ENCODE measurements at regions not wholly inside any gene's neighbourhood (a gene's known extent, or its start where the extent isn't known, plus 50 kb on each side); places are given as distances from the start of the nearest gene placed in this dataset.
A peak's percentile ranks its signal among the peaks of the same experiment; 100 is the strongest.

- DNase-seq (ENCODE audit: low spot score in 2 of 2): no peak
- no peak for ATAC-seq
- H3K4me3 Mint-ChIP-seq: no peak overlapping the region
- no peaks in the 10 kb centered on the region for H3K36me3 Mint-ChIP-seq
- H3K27ac Mint-ChIP-seq: no peak overlapping the region
- no peaks in the 10 kb centered on the region for H3K4me1 Mint-ChIP-seq
- no peaks in the 10 kb centered on the region for H3K9me3 Mint-ChIP-seq
Observed at GRCh38 chr2:104904889-104905288, 51.0 kb downstream of the POU3F3 start.

GRCh38 chr2:104909317-104909716 is 55.4 kb downstream of the POU3F3 start:
- Mint-ChIP-seq H3K27ac (no peak overlapping the region), H3K4me3 (no peak overlapping the region), H3K9me3 (no peaks in the 10 kb centered on the region), H3K36me3 (no peaks in the 10 kb centered on the region), H3K4me1 (no peaks in the 10 kb centered on the region)
- DNase-seq (ENCODE audit: low spot score in 2 of 2) (no peak), ATAC-seq (no peak)

DNA sequence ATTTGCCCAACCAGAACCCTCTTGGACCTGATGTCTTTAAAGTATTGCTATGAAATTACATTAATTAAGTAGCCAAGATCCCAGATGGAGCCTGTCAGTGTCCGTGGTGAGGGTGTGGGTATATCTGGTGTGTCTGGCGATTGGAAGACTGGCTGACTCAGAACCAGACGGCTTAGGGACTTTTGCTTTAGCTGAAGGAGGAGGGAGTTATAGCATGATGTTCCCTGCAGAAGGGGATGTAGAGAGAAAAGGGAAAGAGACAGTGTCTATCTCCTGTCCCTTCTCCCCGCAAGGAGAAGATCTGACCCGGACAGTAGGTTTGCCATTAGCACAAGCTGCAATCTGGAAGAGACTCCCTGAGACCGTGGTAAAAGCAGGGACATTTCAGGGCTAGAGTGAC is 60.6 kb downstream of the POU3F3 start:
- no peak overlapping the region for H3K4me3 Mint-ChIP-seq
- ATAC-seq (no peak), DNase-seq (ENCODE audit: low spot score in 2 of 2) (peak in 1 of 2 donors; percentile 30)
- no peaks in the 10 kb centered on the region for H3K9me3 Mint-ChIP-seq
- H3K27ac Mint-ChIP-seq: no peak overlapping the region
- no peaks in the 10 kb centered on the region for H3K36me3 Mint-ChIP-seq
- no peaks in the 10 kb centered on the region for H3K4me1 Mint-ChIP-seq

DNA sequence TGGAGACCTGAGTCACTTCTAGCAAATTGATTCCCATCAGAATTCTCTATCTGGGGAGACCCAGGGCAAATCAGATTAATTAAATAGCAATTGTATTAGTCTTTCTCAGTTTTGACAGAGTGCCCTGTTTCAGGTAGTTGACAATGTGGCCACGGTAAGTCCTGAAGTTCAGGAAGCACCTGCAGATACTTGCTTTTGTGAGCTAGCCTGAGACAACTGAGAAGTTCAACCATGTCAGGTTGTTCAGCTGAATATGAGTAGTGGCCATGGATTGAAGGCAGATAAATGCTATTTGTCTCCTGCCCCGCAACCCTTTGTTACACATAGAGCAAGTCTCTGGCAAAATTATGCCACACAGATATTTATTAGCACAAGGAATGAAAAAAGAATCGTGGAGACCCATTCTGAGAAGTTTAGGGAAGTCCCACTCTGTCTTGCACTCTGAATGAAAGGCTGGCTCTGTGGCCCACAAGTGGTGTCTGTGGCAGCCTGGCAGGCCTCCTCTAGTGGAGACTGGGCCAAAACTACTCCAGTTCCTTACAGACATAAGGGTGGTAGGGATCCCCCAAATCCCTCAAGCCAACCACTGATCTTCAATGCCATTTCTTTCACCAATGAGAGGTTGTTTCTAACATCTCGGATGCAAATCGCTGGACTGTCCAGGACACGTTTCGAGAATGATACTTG is 61.3 kb downstream of the POU3F3 start:
- no peak overlapping the region for H3K27ac Mint-ChIP-seq
- H3K4me3 Mint-ChIP-seq: no peak overlapping the region
- no peaks in the 10 kb centered on the region for H3K36me3 Mint-ChIP-seq
- peaks cover 3% of the 10 kb centered on the region for H3K9me3 Mint-ChIP-seq
- DNase-seq (ENCODE audit: low spot score in 2 of 2) (peak in 1 of 2 donors; percentile 20), ATAC-seq (no peak)
- H3K4me1 Mint-ChIP-seq: no peaks in the 10 kb centered on the region

DNA sequence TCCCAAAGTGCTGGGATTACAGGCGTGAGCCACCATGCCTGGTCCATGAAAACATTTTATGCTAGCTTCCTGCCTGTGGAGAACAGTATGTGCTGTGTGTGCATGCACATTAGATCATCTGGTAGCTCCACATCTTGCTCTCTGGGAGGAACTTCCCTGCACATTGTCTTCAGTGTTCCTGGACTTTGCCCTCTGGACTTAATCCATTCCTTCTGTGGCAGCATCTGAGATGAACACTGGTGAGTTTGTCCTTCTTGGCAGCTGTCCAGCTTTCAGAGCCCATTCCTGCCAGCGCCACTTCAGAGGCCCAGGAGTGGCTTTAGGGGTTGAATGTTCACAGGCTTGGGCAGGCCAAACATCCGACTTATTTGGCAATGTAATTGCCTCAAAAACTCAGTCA is 65.2 kb downstream of the POU3F3 start:
- H3K27ac Mint-ChIP-seq: no peak overlapping the region

GRCh38 chr2:104923665-104924064 is 69.8 kb downstream of the POU3F3 start:
- H3K36me3 Mint-ChIP-seq: no peaks in the 10 kb centered on the region
- no peaks in the 10 kb centered on the region for H3K4me1 Mint-ChIP-seq
- H3K9me3 Mint-ChIP-seq: peaks cover 7% of the 10 kb centered on the region
- ATAC-seq (no peak), DNase-seq (ENCODE audit: low spot score in 2 of 2) (no peak)
- no peak overlapping the region for H3K27ac Mint-ChIP-seq
- H3K4me3 Mint-ChIP-seq: no peak overlapping the region

More for the DNA sequence above, 65.2 kb downstream of the POU3F3 start:
- ATAC-seq (no peak), DNase-seq (ENCODE audit: low spot score in 2 of 2) (no peak)
- Mint-ChIP-seq H3K9me3 (peaks cover 7% of the 10 kb centered on the region), H3K4me3 (no peak overlapping the region), H3K4me1 (no peaks in the 10 kb centered on the region), H3K36me3 (no peaks in the 10 kb centered on the region)

GRCh38 chr2:104929663-104930062 is 75.7 kb downstream of the POU3F3 start:
- Mint-ChIP-seq H3K27ac (no peak overlapping the region), H3K4me3 (no peak overlapping the region), H3K9me3 (no peaks in the 10 kb centered on the region), H3K36me3 (no peaks in the 10 kb centered on the region), H3K4me1 (no peaks in the 10 kb centered on the region)
- DNase-seq (ENCODE audit: low spot score in 2 of 2): no peak
- ATAC-seq: peak; percentile 76

GRCh38 chr2:104930732-104931131 is 76.8 kb downstream of the POU3F3 start:
- ATAC-seq (no peak), DNase-seq (ENCODE audit: low spot score in 2 of 2) (no peak)
- Mint-ChIP-seq H3K9me3 (no peaks in the 10 kb centered on the region), H3K27ac (no peak overlapping the region), H3K36me3 (no peaks in the 10 kb centered on the region), H3K4me3 (no peak overlapping the region), H3K4me1 (no peaks in the 10 kb centered on the region)

- no peaks in the 10 kb centered on the region for H3K9me3 Mint-ChIP-seq
- H3K4me1 Mint-ChIP-seq: no peaks in the 10 kb centered on the region
- ATAC-seq (no peak), DNase-seq (ENCODE audit: low spot score in 2 of 2) (no peak)
- H3K27ac Mint-ChIP-seq: no peak overlapping the region
- no peak overlapping the region for H3K4me3 Mint-ChIP-seq
- no peaks in the 10 kb centered on the region for H3K36me3 Mint-ChIP-seq
Observed at GRCh38 chr2:104932243-104932642, 78.3 kb downstream of the POU3F3 start.

- Mint-ChIP-seq H3K9me3 (no peaks in the 10 kb centered on the region), H3K4me1 (no peaks in the 10 kb centered on the region), H3K4me3 (no peak overlapping the region), H3K36me3 (no peaks in the 10 kb centered on the region), H3K27ac (no peak overlapping the region)
- DNase-seq (ENCODE audit: low spot score in 2 of 2) (no peak), ATAC-seq (no peak)
Observed at GRCh38 chr2:104933151-104933917, 79.4 kb downstream of the POU3F3 start.

GRCh38 chr2:104936527-104936926 is 82.6 kb downstream of the POU3F3 start:
- no peaks in the 10 kb centered on the region for H3K9me3 Mint-ChIP-seq
- no peak for ATAC-seq
- H3K27ac Mint-ChIP-seq: no peak overlapping the region
- H3K4me3 Mint-ChIP-seq: no peak overlapping the region
- DNase-seq (ENCODE audit: low spot score in 2 of 2): no peak
- H3K4me1 Mint-ChIP-seq: no peaks in the 10 kb centered on the region
- no peaks in the 10 kb centered on the region for H3K36me3 Mint-ChIP-seq

GRCh38 chr2:104938231-104938941 is 84.5 kb downstream of the POU3F3 start:
- Mint-ChIP-seq H3K4me1 (no peaks in the 10 kb centered on the region), H3K9me3 (no peaks in the 10 kb centered on the region), H3K4me3 (no peak overlapping the region), H3K27ac (no peak overlapping the region), H3K36me3 (no peaks in the 10 kb centered on the region)
- no peak for DNase-seq (ENCODE audit: low spot score in 2 of 2)
- peak; percentile 75 for ATAC-seq

- DNase-seq (ENCODE audit: low spot score in 2 of 2) (no peak), ATAC-seq (no peak)
- no peaks in the 10 kb centered on the region for H3K9me3 Mint-ChIP-seq
Observed at GRCh38 chr2:104939570-104940217, 85.8 kb downstream of the POU3F3 start.

DNA sequence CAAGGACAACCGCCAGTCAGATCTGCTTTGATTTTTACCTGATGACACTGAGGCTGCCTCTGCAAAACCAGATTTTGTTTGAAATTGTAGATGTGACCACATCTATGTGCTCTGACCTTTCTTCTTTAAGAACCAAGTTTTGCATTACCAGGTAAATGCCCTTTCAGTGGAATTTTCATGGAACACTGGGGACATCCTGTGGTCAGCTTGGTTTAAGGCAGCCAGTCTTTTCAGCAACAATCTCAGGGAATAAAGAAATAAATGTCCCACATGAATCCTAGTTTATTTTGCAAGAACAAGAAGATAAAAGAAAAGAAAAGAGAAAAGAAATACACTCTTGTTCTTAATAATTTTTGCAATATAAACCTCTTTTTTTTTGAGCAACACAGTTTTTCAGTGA is 90.6 kb downstream of the POU3F3 start:
- no peak for ATAC-seq

More at GRCh38 chr2:104939570-104940217, 85.8 kb downstream of the POU3F3 start:
- Mint-ChIP-seq H3K36me3 (no peaks in the 10 kb centered on the region), H3K4me1 (no peaks in the 10 kb centered on the region), H3K4me3 (no peak overlapping the region), H3K27ac (no peak overlapping the region)

DNA sequence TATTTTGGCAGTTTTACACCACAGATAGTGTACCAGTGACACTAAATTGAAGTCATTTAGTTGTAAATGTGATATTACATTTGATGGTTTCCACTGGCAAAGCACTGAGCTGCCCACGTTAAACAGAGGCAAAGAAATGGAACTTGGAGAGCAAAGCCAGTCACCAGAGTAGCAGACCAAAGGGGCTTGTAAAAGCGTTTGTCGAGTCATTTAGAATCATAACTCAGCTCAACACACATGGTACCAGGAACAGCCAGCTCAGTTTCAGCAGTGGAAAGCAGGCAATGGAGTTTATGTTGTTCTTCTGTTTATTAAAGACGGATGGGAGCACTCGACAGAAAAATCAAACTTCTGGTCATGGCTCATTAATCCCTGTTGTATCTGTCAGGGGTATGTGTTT is 91.2 kb downstream of the POU3F3 start:
- no peaks in the 10 kb centered on the region for H3K36me3 Mint-ChIP-seq
- H3K27ac Mint-ChIP-seq: no peak overlapping the region
- ATAC-seq: no peak
- no peak overlapping the region for H3K4me3 Mint-ChIP-seq
- no peaks in the 10 kb centered on the region for H3K4me1 Mint-ChIP-seq
- no peaks in the 10 kb centered on the region for H3K9me3 Mint-ChIP-seq
- no peak for DNase-seq (ENCODE audit: low spot score in 2 of 2)

More for the DNA sequence above, 90.6 kb downstream of the POU3F3 start:
- H3K4me1 Mint-ChIP-seq: no peaks in the 10 kb centered on the region
- no peak overlapping the region for H3K27ac Mint-ChIP-seq
- H3K36me3 Mint-ChIP-seq: no peaks in the 10 kb centered on the region
- H3K4me3 Mint-ChIP-seq: no peak overlapping the region
- DNase-seq (ENCODE audit: low spot score in 2 of 2): no peak
- no peaks in the 10 kb centered on the region for H3K9me3 Mint-ChIP-seq

All from stimulated activated effector memory CD8-positive, alpha-beta T cell treated with anti-CD3 and anti-CD28 coated beads, Interleukin-12 subunit alpha, Interleukin-12 subunit beta, amount 100 ng/mL, for 72 hours (primary cell).